IPS-NIHi7 (cell line): ENCODE measurements at regions not wholly inside any gene's neighbourhood (a gene's known extent, or its start where the extent isn't known, plus 50 kb on each side); places are given as distances from the start of the nearest gene placed in this dataset.
A peak's percentile ranks its signal among the peaks of the same experiment; 100 is the strongest.

ENCODE experiments used
- DNase-seq: peaks from one replicate; pipeline ENCODE4 v3.0.0; 2012; ENCODE audit warnings: mixed read lengths; ENCODE audit errors: extremely low spot score

DNA sequence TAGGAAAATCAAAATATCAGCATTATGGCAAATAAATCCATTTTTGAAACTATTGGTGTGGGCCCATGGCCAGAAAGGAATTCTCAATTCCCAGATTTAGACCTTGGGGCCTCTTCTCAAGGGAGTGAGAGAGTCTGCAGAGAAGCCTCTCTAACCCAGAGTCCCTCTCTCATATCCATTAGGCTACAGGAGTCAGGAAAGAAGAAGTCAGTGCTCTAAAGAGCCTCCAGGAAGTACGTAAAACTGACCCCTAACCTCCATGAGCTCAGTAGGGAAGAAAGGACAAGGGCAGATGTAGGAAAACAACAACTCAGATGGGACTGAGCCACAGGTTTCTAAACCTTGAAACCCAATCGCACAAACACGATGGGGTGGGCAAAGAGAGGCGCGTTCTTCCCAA, 479.9 kb upstream of the TNP1 start:
- DNase-seq, result no peak

DNA sequence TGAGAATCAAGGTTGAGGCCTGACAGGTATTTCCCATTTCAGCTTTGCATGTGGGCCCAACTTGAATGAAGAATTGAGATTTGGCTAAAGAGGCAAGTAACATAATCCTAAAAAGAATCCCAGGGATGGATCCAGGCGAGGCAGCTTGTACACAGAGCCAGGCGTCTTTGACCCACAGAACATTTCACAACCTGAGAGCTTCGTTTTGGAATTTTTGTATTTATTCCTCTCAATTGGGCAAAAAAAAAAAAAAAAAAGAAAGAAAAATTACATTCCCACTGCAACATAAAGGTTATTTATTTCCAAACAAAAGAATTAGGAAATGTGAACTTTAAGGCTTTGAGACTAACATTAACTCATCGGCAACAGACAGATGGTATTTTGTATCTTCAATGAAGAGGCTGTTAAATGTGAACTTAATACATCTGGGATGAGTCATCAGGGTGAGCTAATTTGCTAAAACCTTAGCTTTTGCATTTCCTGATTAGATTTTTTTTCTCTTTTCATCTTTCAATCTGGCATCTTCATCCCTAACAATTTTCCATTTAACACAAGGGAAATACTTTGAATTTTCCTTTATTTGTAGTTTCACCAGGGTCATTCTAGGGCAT, 478.5 kb upstream of the TNP1 start:
- DNase-seq, result no peak

DNA sequence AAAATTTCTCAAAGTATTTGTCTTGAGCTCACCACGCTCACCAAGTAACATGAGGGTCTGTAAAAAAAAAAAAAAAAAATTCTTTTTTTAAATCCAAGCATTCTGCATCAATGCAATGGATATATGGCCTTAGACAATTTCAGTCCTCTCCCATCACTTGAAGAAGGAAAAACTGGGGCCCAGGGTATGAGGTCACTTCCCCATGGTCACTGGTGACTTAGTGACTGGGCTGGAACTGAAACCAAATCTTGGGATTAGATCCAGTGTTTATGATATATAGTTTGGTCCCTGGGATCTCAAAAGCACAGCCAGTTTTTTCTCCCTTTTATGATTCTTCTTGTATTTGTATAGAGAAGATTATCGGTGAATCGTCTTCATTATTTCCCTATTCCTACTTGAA, 477.9 kb upstream of the TNP1 start:
- DNase-seq, result no peak

DNA sequence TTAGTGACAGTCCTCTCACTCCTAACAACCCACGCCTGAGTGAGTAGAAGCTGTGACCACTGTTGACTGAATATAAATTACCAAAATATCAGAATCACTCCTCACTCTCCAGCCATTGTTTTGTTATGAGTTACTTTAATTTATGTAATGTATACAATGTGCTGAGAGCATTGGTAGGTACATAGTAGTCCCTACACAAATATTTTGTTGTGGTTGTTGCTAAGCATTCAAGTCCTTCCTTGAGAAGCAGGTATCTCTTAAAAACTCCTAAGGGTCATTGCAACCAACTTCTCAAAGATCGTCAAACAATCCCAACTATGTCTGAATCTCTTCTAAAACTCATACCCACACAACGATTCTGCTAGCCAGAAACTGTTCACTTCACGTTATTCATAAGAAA, 476.8 kb upstream of the TNP1 start:
- no peak for DNase-seq

DNA sequence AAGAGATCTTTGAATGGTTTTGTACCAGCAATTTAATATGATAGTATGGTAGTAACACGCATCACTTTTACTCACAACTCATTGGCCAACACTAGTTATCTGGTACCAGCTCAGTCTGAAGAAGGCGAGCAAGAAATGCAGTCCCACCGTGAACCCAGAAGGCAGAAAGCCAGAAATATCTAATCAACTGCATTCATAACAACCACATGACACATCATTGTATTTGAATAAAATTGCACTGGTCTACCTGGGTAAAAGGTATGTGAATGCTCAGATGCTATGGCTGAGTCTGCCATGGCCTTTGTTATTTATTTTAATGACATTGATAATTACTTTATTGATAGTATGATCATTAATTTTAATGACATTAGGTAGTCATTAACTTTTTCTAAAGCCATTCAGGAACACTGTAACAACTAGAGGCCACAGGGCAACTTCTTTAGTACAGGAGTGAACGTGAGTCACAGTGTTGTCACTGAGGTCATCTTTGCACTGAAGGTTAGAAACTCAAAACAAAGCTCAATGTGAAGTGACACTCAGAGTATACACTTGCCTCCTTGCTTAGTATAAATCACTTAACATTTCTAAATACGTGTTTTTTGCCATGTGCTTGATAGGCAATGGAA, 475.6 kb upstream of the TNP1 start:
- no peak for DNase-seq

DNA sequence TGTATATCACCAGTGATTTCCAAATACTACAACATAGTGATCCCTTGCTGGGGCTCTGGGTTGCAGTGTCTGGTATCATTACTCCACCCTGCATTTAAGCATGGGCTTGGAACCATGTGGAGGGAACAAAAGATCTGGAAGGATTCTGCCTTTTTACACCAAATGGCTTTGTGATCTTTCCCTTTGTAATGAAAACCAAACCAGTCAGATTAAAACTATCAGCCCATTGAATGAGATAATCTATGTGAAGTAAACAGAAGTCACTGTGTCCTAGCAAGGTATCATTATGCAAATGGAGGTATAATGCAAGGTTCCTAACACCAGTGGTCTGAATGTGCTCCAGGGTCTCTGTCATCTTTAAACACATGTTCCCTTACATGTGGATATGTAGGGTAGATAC, 474.7 kb upstream of the TNP1 start:
- DNase-seq, result no peak

DNA sequence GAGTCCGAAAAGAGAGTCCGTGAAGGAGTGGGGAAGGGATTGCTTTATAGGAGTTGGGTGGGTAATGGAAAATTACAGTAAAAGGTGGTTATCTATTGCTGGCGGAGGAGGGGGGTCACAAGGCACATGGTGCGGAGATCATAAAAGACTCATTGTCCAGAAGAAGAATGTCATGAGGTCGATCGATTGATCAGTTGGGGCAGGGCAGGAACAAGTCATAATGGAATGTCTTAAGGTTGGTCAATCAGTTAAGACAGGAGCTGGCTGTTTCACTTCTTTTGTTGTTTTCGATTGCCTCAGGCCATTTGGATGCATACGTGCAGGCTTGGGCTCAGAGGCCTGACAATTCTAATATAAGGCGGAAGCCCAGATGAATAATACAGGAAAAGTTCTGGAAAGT, 473.0 kb upstream of the TNP1 start:
- no peak for DNase-seq

DNA sequence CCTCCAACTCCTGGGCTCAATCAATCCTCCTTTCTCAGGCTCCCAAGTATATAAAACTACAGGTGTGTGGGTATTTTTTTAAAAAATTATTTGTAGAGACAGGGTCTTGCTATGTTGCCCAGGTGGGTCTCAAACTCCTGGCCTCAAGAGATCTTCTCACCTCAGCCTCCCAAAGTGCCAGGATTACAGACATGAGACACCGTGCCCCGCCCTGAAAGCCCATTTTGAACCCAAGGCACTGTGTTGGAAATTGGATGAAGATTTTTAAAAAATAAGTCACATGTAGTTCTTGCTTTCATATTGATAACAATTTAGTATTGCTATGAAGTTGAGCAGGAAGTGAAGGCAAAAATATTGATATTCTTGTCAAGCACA, 472.5 kb upstream of the TNP1 start:
- no peak for DNase-seq

DNA sequence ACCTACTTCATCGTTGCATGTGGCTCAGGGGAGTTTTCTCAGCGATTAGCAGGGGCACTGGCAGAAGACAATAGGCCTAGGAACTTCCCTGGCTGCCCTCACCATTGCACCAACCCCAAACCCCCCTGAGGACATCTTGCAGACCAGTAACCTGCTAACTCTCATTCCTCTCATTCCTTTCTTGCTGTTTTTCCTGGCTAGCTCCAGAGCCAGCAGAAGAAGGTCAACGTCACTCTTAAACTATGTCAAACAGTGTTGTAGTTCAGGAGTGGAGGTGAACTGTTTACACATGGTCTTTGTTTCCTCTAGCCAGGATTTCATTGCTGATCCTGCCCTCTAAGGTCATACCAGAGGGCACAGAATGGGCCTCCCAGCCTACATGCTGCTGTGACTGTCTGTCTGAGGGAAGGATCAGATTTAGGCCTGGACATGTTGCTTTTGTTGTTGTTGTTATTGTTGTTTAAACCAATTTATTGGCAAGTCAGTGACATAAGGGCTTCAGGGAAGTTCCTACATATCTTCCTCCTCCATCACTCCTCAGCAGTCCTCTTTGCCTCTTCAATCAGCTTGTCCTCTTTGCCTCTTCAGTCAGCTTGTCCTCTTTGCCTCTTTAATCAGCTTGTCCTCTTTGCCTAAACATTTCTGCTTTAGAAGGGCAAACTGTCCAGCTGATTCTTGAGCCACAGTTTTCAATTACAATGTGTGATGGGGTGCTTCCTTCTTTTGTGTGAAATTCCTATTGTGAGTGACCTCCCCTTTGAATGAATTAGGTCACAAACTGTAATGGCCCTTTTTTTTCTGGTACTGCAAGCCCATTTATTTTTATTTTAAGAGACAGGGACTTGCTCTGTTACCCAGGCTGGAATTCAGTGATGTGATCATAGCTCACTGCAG, 471.9 kb upstream of the TNP1 start:
- DNase-seq, result peak; percentile 63

DNA sequence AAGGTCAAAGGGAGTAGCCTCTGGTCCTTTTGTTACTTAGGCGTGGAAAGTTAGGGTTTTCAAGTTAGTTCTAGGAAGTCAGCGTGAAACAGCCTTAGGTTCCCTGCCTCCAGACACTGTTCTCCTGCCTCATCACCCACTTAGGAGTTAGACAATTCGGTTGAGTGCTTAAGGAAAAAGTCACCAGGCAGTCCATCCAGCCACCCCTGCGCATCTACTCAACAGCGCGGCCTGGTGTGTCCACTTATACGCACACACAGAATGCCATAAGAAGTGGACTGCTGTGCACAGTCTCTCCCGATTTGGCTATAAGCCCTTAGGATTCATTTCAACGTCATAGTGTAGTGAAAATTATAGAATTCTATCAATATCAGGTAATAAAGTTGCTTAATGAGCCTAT, 470.8 kb upstream of the TNP1 start:
- DNase-seq, result no peak

DNA sequence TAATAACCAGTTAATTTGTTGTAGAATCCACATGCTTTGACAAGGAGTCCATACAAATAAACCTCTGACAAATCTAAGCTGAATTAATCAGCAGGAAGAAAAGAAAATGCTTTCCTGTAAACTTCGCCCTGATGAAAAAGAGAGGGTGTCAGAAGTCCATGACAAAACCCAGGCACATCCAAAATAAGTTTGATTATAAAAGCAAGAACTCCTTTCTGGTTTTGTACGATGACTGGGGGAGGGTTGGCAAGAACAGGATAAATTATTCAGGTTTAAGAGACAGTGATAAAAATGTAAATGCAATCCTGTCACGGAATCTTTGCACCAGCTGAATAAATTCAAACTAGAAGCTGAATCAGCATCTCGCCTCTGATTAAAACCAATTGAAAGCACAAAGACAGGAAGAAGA, 469.2 kb upstream of the TNP1 start:
- DNase-seq, result no peak

DNA sequence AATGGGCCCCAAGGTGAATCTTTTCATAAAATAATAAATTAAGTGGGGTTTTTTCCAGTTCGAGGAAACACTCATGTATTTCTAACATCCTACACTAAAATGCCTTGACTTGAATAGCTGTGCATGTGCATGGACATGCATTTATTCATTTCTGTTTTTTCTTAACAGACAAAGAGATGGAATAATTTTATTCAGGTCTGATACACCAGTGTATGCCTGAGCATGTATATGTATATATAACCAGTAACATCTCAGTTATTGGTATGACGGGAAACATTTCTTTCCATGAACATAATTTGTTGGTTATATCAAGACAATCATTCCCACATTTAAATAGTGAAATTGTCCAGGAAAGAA, 468.7 kb upstream of the TNP1 start:
- DNase-seq, result no peak

DNA sequence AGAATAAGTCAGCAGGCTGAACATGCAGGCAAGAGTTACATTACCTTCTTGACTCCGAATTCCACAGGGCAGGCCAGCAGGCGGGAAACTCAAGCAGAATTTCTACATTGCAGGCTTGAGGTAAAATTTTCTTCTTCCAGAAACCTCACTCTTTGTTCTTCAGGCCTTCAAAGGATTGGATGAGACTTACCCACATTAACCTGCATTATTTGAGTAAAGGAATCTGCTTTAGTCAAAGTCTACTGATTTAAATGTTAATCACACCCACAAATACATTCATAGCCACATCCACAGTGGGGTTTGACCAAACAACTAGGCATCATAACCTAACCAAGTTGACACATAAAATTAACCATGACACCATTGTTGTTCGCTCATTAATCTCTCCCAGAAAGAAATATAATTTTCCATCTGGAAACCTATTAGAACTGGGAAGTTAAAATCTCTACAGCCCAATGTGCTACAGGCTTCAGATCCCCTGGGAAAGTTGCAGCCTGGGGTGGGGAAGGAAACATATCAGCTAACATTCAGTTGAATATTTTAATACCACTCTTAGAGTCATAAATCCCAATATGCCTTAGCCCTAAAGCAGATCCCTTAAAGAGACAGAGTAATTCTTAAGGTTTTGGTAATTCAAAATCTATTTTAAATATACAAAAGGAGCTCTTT, 468.2 kb upstream of the TNP1 start:
- no peak for DNase-seq

DNA sequence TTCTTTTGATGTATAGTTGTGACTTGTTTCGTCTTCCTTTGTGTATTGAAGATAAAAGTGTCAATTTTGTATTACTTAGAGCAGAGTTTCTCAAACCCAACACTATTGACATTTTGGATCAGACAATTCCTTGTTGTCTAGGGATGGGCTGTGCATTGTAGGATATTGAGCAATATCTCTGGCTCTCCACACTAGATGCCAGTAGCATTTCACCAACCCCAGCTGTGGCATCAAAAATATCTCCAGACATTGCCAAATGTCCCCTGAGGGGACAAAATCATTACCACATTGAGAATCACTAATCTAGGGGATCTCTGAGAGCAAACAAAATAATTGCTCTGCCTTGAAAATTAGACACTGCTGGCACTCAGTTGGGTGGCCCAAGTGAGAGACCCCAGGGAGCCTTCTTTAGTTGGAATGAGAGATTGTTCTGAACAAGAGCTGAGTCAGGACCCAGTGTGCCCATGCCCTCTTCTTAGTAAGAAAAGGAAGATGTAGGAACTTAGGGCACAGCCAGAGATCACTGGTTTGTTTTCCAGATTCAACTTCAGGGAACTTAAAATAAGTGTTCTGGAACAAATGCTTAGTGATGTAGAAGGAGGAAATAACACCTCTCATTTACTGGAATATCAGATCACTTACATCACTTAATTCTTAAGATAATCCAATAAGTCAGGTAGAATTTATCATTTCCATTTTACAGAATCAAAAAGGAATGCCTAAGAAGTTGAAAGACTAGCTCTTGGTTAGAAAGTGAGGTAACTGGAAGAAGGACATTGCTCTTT, 466.6 kb upstream of the TNP1 start:
- DNase-seq, result no peak

DNA sequence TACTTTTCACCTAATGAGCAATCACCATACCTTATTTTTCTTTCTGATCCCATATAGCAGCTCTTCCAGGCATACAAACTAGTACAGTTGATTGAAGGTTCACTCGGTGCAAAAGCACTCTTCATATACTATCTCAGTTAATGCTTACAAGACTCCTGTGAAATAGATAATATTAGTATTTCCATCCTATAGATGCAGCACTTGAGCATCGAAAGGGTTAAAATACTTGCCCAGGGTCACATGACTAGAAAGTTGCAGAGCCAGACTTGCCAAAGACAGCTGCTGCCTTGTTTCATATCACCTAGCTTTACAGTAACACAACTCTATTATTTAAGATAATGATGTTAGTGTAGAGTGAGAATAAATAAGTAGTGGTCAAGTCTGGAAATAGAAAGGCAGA, 466.0 kb upstream of the TNP1 start:
- DNase-seq, result no peak

DNA sequence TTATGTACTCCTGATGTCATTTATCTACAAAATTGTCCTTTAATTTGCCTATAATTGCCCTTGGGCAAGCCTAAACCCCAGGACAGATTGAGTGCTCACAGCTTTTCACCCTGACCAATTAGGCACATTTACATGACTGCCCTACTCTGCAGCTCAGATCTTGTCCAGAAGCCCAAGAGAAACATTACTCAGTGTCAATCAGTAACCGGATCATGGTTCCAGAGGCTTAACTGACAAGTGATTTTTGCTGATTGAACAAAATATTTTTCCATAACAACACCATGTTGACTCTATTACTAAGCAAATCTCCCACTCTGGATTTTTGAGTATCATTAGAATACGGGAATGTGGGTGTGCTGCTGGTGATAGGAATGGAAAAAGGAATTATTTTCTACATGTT, 465.4 kb upstream of the TNP1 start:
- no peak for DNase-seq

DNA sequence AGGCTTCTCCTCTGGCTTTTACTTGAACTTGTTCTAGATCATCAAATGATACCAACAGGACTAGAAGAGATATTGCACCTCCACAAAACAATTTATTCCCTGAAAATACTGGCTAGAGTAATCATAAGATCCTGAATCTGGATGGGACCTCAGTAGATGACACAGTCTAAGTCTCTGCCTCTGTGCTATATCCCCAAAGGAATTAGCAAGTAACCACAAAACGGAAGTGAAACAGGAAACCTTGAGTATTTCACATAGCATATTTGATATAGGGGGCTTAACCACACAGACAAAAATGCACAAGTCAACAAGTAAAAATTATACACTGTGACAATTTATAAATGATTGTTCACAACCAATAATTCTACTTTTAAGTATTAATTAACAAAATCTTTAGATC, 456.9 kb upstream of the TNP1 start:
- DNase-seq, result no peak

DNA sequence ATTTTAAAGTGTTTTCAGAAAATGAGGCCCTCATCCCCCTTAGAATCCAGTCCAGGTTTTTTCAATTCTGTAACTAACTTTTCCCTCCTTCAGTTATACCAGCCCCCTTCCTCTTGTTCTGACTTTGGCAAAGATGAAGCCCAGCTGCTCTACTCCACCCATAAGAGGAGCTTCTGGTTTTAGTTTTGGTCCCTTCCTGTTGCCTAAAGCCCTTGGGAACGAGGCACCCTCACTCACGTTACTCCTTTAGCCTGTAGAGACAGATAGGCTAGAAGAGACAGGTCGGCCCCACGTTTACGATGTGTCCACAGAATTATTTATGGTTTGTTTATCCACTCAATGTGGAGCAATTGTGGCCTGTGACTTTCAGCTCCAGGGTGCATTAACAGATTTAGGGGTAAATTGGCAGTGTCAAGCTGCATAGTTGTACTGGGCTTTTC, 454.2 kb upstream of the TNP1 start:
- no peak for DNase-seq

DNA sequence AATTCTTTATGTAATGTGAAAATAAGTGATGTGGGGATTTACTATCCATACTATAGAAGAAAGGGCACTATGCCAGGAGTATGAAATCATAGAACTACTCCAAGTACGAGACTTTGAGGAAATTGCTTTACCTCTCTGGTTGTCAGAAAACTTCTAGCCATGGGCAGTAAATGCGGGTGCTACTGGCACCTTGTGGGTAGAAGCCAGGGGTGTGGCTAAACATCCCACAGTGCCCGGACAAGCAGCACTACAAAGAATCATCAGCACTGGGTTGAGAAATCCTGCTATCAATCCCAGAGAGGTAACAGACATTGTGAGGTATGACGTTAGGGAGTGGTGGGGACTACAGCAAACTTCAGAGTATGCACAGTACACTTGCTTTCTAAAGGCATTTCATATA, 453.5 kb upstream of the TNP1 start:
- DNase-seq, result no peak

DNA sequence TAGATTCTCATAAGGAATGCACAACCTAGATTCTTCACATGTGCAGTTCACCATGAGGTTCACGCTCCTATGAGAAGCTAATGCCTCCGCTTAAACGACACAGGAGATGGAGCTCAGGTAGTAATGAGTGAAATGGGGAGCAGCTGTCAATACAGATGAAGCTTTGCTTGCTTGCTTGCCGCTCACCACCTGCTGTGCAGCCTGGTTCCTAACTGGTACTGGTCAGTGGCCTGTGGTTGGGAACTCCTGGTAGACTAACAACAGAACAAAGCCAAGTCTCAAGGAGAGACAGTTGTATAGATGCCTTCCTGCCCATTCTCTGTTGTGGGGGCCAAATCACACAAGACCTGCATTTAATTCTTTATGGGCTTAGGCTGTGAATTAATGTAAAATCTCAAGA, 449.2 kb upstream of the TNP1 start:
- no peak for DNase-seq

DNA sequence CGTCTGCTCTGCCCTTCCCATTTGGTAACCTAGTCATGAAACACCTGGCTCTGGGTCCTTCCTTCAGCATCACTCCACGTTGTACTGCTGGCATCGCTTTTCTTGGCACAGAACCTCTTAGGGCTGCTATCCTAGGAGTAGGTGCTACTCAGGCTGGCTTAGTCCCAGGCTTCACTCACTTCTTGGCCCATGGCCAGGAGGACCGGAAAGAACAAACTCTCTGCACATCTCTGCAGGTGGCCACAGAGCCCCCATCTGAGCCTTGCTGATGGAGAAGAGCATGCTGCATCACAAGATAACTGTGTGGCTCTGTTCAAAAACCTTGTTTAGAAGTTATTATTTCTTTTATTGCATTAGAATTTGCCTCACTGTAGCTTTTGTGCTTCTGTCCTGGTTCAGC, 447.2 kb upstream of the TNP1 start:
- no peak for DNase-seq

DNA sequence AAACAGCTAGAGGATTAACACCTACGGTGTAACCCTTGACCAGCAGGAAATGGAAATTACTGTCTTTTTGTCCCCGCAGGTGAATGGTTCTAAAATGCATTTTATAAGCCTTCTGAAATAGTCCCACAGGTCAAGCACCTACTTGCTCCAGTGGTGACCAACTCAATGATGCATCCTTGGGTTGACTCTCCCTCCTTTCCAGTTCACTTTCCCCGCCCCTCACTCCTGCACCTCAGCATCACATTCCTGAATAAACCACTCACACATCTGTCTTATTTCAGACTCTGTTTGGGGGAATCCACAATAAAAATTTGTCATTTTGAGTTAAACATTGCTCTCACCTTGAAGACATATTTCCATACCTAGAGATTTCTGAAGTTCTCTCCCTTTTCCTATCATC, 446.0 kb upstream of the TNP1 start:
- no peak for DNase-seq
